HG03575 (cell line): ENCODE measurements at regions not wholly inside any gene's neighbourhood (a gene's known extent, or its start where the extent isn't known, plus 50 kb on each side); places are given as distances from the start of the nearest gene placed in this dataset.

ENCODE experiments used
- ATAC-seq: cut with Tn5 transposase; IDR thresholded peaks from one replicate; pipeline ENCODE4 v1.9.1; 2021; ENCODE audit not compliant: unreplicated experiment, insufficient number of reproducible peaks, low FRiP score; ENCODE audit errors: extremely low read depth

GRCh38 chr2:107392241-107392704 lies 434.4 kb upstream of the RGPD4 start:
- ATAC-seq = no peak

GRCh38 chr2:107393516-107393915 lies 433.2 kb upstream of the RGPD4 start:
- no peak for ATAC-seq

- no peak for ATAC-seq
Observed at GRCh38 chr2:107398683-107399082, 428.0 kb upstream of the RGPD4 start.

GRCh38 chr2:107402330-107402729 lies 424.4 kb upstream of the RGPD4 start:
- no peak for ATAC-seq

GRCh38 chr2:107405261-107405660 lies 421.4 kb upstream of the RGPD4 start:
- no peak for ATAC-seq

GRCh38 chr2:107407017-107407416 lies 419.7 kb upstream of the RGPD4 start:
- no peak for ATAC-seq

- ATAC-seq = no peak
Observed at GRCh38 chr2:107407974-107408373, 418.7 kb upstream of the RGPD4 start.

- no peak for ATAC-seq
Observed at GRCh38 chr2:107411267-107411666, 415.4 kb upstream of the RGPD4 start.

GRCh38 chr2:107412209-107412904 lies 414.3 kb upstream of the RGPD4 start:
- ATAC-seq = no peak

GRCh38 chr2:107412981-107413380 lies 413.7 kb upstream of the RGPD4 start:
- ATAC-seq = no peak

- ATAC-seq = no peak
Observed at GRCh38 chr2:107414376-107414775, 412.3 kb upstream of the RGPD4 start.

- no peak for ATAC-seq
Observed at GRCh38 chr2:107418708-107419107, 408.0 kb upstream of the RGPD4 start.

- ATAC-seq = no peak
Observed at GRCh38 chr2:107419191-107419590, 407.5 kb upstream of the RGPD4 start.

- no peak for ATAC-seq
Observed at GRCh38 chr2:107428781-107429180, 397.9 kb upstream of the RGPD4 start.

GRCh38 chr2:107430006-107430405 lies 396.7 kb upstream of the RGPD4 start:
- ATAC-seq = no peak

- no peak for ATAC-seq
Observed at GRCh38 chr2:107430596-107431266, 396.0 kb upstream of the RGPD4 start.

GRCh38 chr2:107436281-107436680 lies 390.4 kb upstream of the RGPD4 start:
- ATAC-seq = no peak

GRCh38 chr2:107437265-107437664 lies 389.4 kb upstream of the RGPD4 start:
- ATAC-seq = no peak

- ATAC-seq = no peak
Observed at GRCh38 chr2:107437807-107438206, 388.9 kb upstream of the RGPD4 start.

GRCh38 chr2:107448160-107448559 lies 378.5 kb upstream of the RGPD4 start:
- no peak for ATAC-seq

- ATAC-seq = no peak
Observed at GRCh38 chr2:107461301-107461700, 365.4 kb upstream of the RGPD4 start.
